CD4-positive, alpha-beta T cell treated with Interleukin-17A for 1 hour (primary cell): ENCODE measurements at regions not wholly inside any gene's neighbourhood (a gene's known extent, or its start where the extent isn't known, plus 50 kb on each side); places are given as distances from the start of the nearest gene placed in this dataset.
"Not testable (repeated sequence)": the region's sequence is repeated elsewhere in the genome, so short reads cannot be mapped to it uniquely, and the experiment has no call there.

ENCODE experiments used
- DNase-seq: peaks from one replicate; pipeline ENCODE4 v3.0.0-alpha.2; 2020

DNA sequence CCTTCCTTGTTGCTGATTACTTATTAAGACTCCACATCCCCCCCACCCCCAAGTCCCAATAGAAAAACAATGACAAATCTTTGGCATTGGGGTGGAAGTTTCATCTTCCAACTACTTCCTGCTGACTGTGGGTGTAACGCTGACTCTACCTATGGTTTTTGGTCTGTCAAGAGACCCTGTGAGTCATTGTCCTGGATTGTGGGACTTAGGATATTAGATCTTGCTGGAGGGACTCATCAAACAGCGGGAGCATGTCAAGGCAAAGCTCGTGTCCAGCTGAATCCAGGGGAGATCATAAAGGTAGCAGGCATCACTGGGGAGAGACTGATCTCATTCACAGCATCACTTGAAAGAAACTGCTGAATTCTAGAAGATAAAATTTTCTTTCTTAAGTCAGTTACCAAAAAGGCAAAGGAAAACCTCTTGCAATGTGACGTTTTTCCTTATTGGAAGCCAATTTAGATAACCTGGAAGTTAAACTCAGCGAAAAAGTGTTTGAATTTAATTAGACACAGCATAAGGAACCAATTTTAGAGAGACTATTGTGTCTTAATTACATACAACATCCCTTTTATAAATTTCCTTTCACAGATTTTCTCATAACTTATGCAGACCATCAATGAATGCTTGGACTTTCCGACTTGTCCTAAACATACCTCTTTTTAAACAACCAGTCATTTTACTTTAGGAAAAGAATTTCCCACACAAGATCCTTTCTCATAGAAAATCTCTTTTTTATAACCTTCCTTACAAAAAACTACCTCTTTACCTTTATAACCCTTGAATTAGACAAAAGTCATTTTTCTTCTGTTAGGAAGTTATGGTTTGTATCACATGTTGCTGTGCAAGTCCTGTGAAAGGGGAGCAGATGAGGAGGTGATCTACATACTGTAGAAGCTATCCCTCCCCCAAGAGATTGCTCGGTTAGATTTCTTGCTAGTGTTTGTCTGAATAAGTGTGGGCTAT, 94.6 kb upstream of the SCAF11 start:
- no peak for DNase-seq

DNA sequence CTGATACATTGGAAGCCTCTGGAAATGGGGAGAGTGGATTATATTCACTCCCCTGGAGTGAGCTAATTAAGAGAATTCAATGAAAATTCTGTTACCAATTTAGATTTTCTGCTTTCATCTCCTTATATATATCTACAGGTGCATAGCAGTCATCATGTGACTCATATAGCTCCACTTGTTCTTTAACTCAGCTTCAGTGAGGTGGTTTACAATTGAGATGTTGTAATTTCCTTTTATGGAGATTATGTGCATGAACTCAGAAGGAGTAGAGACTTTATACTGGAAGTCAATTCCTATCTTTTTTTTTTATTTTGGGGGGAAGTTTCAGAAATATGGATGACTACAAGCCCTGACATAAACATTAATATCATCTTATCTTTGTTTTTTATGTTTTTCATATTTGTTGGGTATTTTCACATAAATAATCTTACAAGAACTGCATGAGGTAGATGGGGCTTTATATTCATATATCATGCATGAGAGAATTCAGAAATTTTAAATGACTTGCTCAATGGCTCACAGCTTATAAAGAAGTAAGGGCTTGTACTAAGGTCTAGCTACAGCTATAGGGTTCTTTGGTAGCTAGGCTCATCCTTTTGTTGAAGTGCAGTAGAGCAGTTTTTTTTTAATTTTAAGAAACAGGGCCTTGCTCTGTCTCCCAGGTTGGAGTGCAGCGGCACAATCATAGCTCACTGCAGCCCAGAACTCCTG, 92.3 kb upstream of the SCAF11 start:
- no peak for DNase-seq

DNA sequence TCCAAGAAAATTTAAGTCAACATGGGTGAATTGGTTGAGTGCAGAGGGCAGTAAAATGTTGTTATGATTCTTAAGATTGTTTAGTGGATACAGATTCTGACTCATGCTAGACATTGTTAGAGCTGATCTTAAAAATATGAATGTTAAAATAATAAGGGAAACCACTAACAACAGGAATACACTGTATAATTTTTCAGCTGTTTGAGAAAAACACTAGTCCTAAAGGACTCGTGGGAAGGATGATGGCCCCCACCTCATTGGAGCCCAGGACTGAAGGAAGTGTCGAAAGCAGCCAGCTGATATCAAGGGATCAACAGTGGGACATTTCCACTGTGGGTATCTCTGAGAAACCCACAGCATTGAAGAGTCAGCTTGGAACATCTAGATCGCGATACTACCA, 82.9 kb upstream of the SCAF11 start:
- DNase-seq, result no peak

DNA sequence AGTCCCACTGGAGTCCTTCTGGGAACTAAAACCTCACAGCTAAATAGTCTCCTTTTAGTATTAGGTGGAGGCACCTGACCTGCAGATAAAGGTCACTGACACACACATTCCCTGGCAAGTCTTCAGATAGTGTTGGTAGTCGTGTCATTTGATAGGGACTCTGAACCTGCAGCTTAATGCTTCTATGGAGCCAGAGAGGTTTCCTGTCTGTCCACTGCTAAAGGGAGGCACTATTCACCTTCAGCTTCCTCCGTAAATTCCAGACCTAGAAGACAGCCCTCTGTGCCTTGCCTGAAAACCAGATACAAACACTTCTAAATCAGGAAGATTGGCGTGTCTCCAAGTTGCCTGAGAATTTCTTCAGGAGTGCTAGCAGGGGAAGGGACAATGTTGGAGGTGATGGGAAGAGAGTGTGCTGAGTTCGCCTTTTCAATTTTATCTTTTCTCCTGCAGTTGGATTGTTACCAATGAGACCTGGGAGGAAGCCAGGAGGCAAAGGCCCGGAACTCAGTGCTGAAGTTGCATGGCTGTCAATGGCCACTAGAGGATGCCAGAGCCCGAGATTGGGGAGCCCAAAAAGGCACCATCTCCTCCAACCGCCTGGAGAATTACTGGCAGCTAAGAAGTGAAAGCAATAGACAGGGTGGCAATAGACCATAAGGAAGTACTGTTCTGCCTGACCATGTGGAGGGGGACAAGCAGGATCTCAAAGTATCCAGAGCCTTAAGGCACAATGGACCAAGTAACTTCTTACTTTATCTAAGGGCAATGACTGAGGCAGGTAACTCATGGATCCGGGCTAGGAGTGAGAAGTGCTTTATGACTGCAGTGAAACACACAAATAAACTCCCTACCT, 81.6 kb upstream of the SCAF11 start:
- peak; percentile 67 for DNase-seq

DNA sequence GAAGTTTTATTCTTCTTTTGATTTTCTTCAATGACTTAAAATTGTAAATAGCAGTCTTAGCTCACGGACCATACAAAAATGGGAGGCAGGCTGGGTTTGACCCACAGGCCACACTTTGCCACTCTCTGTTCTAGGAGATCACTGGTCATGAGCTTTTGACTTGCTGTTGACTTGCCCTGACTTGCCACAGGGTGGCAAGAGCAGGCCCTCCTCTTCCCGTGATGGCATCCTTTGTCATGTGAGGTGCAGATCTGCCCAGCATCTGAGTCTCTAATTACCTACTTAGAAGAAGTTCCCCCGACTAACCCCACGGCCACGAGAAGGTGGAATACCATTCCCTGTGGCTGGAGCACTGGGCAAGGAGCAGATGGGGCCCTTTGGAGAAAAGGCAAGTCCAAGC, 81.0 kb upstream of the SCAF11 start:
- no peak for DNase-seq

DNA sequence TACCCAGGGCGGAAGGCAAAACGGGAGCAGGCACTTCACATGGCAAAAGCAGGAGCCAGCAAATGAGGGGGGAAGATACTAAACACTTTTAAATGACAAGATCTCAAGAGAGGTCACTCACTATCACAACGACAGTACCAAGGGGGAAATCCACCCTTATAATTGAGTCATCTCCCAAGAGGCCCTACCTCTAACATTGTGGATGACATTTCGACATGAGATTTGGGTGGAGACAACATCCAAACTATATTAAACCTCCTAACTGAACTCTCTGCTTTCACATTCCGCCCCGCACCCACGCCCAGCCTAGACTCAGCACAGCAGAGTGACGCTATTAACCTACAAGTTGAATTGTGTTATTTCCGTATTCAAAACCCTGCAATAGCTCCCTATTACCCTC, 76.7 kb upstream of the SCAF11 start:
- no peak for DNase-seq

DNA sequence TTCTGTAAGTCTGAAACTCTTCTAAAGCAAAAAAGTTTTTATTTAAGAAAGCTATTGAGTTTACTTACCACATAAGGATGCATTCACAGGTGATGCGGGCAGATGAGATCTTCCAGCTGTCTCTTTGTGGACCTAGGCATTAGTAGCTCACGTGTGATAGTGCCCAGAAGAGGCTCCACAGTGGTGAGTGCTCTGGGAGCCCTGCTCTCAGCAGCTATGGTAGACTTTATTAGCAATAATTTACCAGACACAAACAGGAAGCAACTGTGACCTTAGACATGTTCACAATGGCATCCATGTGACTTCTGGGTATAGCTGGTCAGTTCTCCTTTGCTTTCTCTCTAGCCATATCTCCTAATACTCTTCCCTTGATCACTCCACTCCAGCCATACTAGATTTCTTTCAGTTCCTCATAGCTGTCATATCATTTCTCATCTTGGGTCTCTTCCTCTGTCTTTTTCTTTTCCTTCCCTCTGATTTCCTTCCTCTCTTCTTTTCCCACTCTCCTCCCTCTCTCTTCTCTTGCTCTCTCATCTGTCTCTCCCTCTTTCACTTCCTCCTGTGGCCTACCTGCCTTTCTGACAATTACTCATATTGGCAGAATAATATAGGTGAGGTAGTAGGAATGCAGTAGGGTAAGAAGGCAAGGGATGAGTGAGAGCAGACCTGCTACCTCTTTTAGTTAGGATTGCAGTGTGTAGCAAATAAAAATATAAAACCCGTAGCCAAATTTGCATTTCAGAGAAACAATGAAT, 75.2 kb upstream of the SCAF11 start:
- DNase-seq, result no peak

DNA sequence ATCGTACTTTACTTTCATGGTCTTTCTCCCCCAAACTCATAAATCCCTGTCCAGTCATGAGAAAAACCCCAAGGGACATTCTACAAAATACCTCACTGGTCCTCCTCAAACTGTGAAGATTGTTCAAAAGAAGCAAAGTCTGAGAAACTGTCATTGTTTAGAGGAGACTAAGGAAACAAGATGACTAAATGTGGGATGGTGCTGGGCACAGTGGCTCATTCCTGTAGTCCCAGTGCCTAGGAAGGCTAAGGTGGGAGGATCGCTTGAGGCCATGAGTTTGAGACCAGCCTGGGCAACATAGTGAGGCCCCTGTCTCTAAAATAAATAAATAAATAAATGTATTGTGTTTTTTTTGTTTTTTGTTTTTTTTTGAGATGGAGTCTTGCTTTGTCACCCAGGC, 74.2 kb upstream of the SCAF11 start:
- DNase-seq, result no peak

DNA sequence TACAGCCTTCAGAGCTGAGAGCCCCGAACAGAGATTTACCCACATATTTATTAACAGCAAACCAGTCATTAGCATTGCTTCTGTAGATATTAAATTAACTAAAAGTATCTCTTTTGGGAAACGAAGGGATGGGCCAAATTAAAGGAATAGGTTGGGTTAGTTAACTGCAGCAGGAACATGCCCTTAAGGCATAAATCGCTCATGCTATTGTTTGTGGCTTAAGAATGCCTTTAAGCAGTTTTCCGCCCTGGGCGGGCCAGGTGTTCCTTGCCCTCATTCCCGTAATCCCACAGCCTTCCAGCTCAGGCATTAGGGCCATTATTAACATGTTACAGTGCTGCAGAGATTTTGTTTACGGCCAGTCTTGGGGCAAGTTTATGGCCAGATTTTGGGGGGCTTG, 68.3 kb upstream of the SCAF11 start:
- DNase-seq, result not testable (repeated sequence)

DNA sequence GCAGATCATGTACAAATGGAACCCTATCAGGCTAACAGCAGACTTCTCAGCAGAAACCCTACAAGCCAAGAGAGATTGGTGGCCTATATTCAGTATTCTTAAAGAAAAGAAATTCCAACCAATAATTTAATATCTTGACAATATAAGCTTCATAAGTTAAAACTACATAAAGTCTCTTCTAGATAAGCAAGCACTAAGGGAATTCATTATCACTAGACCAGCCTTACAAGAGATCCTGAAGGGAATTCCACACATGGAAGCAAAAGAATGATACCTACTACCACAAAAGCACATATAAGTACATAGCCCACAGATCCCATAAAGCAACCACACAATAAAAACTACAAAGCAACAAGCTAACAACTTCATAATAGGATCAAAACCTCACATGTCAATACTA, 60.4 kb upstream of the SCAF11 start:
- DNase-seq, result no peak

DNA sequence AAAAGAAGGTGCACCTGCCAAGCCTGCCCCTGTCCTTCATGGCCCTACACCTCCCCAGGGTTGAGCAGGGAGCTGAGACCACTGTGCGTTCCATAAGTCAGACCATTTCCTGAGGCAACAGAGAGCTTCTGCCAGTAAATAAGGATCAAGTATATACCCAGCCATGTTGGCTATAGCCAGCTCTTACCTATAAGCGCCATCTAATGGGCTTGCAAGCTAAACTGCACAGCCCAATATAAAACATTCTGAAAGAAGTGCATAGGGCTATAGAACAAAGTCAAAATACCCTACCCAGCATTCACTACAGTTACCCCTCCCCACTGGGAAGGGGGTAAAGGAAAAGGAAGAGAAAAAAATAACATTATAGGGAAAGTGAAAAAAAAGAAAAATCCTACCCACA, 59.3 kb upstream of the SCAF11 start:
- DNase-seq, result no peak

DNA sequence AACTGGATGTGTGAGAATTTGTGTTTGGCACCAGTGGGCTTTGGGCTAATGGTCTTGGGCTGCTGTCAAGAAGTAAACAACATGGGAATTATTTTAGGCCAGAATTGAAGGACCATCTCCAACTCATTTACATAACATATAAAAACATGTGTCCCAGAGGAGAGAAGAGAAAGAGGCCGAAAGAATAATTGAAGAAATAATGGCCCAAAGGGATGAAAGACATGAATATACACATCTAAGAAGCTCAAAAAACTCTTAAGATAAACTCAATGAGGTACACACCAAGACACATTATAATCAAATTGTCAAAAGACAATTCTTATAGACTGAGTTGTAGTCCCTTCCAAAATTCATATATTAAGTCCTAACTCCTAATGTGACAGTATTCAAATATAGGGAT, 56.1 kb upstream of the SCAF11 start:
- DNase-seq, result no peak

DNA sequence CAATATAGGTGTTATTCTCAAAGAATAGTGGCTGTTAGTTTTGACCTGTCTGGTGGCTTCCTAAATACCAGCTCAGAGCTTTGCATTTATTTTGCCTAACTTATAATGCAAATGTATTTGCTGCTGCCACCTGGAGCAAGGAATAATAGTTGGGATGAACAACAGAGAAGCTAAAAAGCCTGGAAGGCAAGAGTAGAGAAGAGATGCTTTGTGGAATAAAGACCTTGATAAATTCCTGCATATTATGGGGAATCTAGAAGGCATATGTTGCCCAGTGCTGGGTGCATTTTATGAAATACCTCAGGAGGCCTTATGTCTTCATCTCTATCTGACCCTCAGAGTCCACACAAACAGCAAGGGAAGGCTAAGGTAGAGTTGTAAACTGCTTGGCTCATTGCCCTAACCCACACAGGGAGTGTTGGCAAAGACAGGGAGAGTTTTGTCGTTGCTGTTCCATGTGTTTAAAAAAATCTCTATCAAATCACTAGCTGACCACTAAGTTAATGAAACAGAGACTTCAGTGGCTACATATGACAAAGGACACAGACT, 53.7 kb upstream of the SCAF11 start:
- DNase-seq, result no peak
